NCI-H345 treated with DMSO at 0.1 percent for 48 hours (cell line): ENCODE measurements at regions not wholly inside any gene's neighbourhood (a gene's known extent, or its start where the extent isn't known, plus 50 kb on each side); places are given as distances from the start of the nearest gene placed in this dataset.
"Not testable (repeated sequence)": the region's sequence is repeated elsewhere in the genome, so short reads cannot be mapped to it uniquely, and the experiment has no call there.

Source experiments
- DNase-seq: peaks from one replicate; lab custom pipeline; 2025; ENCODE audit not compliant: unreplicated experiment; lab: John Stamatoyannopoulos, UW

DNA sequence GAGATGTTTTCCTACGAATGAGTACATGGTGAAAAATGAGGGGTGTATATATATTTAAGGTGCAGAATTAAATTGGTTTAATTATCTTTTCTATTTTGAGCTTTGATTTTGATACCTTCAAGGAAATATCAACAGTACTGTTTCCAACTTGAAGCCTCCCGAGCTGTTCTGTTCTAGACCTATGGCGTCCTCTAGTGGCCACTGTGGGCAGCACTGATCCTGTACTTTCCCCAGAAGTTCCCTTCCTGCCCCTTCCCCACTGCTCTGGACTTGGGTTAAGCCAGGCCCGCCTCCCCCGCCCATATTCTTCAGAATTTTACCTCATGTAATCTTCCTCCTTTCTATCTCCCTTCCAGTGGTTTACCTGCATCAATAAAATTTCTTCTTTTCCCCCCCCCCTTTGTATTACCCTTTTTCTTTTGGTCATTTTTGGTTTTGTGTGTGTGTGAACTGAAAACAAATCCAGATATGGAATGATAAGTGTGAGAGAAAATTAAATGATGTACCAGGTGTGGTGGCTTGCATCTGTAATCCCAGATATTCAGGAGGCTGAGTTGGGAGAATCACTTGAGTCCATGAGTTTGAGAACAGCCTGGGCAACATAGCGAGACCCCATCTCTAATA is 1643.5 kb downstream of the TP53TG3F start:
- no peak for DNase-seq

DNA sequence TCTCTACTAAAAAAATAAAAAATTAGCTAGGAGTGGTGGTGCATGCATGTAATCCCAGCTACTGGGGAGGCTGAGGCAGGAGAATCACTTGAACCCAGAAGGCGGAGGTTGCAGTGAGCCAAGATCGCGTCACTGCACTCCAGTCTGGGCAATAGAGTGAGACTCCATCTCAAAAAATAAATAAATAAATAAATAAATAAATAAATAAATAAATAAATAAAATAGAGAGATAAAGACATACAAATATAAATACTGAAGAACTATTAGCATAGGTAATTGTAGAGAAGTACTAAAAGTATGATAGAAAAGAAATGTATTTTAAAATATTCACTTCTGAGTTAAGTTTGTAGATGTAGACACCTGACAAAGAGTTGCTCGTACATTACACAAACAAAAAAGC is 1652.4 kb downstream of the TP53TG3F start:
- DNase-seq = not testable (repeated sequence)

DNA sequence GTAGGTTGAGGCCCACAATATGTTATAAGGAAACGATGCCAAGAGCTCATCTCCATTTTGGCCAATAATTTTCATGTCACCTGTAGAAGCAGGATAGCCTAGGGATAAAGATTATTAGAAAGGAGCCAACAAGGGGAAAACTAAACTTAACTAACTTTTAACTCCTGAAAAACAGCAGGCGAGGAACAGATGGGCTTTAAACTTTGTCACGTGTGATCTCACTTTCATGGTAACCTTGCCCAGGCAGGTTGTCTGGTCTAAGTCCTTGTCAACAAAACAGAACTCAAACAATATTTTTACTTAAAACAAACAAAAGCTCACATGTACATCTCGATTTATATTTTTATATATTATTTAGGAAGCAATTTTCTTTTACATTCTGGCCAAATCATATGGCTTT is 1672.0 kb downstream of the TP53TG3F start:
- DNase-seq = no peak

DNA sequence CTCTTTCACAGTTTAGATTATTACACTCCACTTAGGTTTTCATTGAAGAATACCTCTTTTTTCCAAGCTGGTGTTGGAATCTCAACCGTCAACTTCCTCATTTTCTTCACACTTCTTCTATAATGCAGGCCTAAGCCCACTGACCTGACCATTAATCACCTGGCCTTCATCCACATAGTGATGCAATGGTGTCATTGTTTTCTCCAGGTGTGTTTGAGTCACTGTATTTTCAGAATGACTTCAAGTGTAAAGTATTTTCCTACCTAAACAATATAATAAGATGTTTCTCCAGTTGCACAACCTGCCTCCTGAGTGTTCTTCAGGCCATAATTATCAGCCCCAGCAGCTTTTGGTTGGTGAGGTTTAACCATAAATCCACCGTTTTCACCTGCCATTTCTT is 1675.1 kb downstream of the TP53TG3F start:
- no peak for DNase-seq

DNA sequence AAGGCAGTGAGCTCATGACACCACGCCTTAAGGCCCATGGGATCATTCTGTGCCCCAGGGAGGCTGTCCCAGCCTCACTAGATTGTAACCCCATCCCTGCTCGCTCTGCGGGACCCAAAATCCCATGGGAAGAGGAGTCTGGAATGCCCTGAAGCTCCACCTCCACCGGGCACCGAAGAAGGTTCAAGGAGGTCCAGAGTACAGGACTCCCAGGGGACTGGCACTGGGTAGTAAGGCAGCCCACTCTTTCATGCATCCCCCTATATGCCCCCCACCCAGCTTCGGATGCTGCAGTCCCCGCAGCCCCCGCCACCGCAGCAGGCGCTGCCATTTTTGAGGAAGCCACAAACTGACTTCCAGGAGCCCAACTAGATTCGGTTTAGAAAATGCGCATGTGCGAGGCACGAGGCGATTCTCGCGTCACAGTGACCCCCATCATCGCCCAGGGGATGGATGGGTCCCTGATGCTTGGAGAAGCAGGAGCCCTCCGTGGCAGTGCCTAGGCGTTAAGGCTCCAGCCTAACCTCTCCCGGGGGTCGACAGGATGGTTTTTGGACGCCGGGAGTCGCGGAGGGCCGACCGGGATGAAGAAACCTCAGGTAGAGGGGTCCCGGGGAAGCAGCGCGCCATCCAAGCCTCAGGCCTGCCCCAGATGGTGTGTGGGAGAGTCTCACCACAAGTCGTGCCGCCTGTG is 1681.0 kb downstream of the TP53TG3F start:
- DNase-seq = no peak

DNA sequence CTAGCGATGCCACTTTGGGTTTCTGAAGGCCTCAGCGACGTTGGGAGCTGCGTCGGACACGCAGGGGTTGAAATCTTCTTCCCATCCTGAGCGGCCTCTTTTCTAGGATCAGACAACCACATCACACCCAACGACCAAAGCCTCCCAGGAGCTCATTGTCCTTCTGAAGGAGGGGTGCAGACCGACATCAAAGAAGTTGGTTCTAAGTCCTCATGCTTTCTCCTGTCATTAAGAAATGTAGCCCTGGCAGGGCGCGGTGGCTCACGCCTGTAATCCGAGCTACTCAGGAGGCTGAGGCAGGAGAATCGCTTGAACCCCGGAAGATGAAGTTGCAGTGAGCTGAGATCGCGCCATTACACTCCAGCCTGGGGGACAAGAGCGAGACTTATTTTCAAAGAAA is 1681.9 kb downstream of the TP53TG3F start:
- DNase-seq = no peak

DNA sequence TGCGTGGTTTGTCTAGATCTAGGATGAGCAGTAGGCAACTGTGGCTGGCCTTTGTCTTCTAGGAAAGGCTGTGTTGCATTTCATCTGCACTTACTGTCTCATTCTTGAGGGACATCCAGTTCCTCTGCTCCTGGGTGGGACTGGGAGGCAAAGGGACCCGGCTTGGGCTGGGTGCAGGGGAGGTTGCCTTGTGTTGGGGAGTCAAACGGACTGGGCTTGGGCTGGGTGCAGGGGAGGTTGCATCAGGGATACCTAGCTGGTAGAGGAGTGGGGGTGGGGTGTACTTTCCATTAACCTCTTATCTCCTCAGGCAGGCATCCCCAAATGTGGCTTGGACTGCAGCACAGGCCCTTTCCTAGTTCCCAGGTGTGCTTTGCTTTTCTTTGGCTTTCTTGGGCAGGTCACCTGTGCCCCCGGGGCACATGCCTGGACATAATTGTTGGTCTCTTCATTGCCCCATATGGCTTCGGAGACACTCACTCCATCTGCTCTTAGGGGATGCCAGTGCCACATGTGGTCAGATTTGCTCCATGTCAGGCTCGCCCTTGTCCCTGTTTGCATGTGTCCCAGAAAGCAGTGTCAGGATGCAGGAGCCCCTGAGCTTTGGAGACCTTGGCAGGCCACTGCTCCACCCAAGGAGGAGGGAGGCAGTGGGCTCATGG is 1682.9 kb downstream of the TP53TG3F start:
- no peak for DNase-seq

DNA sequence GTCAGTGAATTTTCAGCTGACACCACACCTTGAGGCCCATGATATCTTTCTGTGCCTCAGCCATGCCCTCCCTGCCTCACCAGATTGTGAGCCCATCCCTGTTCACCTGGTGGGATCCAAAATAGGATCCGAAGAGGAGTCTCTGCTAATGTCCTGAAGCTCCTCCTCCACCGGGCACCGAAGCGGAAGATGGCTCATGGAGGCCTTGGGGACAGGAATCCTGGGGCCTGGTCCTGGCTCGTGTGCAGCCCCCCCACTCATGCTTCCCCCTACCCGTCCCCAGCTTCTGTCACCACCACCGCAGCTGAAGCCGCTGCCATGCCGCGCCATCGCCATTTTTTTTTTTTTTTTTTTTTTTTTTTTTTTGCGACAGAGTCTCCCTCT is 1683.4 kb downstream of the TP53TG3F start:
- no peak for DNase-seq

DNA sequence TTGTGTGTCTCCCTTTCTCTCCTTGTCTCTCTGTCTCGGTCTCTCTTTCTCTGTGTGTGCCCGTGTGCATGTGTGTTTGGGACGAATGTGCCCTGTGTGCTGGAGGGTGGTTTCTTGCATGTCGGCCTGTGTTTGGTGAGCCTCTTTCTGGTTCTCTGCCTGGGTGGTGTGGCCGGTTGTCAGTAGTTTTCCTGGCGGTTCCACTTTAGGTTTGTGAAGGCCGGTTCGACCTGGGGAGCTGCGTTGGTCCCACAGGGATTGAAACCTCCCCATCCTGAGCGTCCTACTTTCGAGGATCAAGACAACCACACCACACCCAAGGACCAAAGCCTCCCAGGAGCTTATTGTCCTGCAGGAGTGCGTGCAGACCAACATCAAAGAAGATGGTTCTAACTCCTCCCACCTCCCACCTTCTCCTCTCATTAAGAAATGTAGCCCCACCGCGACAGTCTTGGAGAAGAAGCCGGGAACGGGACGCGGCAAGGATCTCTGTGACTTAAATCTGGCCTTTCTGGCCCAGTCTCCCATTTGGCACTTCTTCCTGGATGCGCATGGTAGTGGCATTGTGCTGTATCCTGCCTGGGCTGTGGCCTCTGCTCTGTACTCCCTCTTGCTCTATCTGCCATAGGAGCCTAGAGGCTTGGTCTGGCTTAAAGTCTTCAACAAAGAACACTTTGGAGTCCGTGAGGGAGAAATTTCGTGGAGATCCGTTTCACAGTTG is 1685.0 kb downstream of the TP53TG3F start:
- DNase-seq = no peak

DNA sequence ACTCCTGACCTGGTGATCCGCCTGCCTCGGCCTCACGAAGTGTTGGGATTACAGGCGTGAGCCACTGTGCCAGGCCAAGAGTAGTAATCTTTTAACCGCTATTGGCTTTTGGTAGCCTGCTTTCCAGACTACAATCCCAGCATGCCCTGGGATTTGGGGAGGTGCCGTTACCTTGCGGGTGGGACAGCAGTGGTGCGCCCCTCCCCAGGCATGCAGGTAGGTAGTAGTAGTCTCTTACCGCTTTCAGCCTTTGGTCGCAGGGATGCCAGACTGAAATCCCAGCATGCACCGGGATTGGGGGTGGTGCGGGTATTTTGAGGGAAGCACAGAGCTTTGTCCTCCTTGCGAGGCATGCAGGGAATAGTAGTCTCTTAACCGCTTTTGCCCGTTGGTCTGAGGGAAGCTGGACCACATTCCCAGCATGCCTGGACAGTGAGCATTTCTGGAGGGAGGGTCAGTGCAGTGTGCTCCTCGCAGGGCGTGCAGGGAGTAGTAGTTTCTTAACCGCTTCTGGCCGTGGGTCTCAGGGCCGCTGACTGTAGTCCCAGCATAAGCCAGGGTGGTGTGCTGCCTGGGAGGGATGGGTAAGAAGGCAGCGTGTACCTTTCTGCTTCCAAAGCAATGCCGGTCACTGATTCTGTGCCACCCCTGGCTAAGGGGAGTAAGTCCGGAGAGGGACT is 1686.8 kb downstream of the TP53TG3F start:
- DNase-seq = no peak

DNA sequence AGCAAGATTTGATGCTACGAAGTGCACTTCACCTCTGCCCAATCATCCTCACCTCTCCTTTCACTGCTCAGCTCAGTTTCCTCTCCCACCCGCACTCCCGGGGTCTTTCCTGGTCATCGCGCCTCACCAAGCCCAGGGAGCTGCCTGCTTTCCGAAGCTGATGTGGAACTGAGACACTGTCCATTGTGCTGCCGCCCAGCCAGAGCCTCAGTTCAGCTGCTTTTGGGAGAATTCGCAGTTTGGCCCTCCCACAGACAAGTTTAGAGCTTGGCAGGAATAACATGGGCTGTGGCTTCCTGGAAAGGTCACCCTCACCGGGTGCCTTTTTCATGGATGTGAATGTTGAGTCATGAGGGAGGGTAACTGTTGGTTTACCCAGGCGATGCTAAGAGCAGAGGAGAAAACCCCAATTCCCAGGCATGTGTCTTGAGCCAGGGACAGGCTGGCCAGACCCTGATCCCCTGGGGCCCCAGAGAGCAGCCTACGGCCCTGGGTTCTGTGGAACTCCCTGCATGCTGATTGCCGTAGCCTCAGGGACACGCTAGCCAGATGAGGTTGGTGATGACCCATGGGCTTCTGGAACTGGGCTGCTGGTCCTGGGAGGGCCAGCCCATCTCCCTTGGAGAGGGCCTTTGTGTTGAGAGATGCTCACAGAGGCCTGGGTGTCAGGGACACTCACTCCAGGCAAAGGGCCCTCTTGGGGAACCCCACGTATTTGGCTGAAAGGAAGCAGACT is 1687.5 kb downstream of the TP53TG3F start:
- no peak for DNase-seq

DNA sequence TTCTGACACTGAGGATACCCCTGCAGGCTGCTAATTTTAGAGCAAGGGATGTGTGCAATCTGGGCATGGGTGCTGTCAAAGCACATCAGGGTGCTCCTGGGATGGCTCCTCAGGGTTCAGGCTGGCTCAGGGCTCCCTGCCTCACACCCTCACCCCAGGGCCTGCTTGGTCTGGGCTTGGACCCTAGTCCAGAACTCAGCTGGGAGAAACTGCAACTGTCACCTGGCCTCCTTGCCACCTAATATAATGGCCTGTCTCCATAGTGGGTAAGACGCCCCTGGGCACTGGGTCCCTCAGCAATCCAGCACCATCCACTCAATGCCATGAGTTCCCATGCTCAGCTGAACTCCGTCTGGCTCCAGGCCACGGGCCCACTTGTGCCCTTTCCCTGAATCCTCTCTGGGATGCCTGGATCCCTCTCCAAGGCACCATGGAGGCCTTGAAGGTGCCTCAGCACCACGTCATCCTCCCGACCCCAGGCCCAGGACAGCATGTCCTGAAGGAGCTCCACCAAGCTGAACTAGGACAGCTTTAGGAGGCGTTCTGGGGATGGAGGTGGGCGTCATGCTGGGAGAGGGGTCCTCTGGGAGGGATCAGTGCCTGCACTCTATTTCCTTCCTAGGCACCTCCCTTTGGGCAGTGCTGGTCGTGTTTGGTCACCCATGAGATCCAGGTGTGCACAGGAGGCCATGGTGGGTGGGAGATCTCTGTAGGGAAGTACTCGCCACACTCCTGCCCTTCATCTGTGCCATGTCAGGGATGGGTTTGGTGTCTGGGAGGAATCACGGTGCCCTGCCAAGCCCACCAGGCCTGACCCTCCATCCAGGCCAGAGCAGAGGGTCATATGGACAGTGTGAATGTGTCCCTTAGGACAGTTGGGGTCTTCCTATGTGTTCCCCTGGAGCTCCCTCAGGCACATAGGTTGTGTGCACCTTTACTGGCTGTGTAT is 1688.4 kb downstream of the TP53TG3F start:
- DNase-seq = no peak

DNA sequence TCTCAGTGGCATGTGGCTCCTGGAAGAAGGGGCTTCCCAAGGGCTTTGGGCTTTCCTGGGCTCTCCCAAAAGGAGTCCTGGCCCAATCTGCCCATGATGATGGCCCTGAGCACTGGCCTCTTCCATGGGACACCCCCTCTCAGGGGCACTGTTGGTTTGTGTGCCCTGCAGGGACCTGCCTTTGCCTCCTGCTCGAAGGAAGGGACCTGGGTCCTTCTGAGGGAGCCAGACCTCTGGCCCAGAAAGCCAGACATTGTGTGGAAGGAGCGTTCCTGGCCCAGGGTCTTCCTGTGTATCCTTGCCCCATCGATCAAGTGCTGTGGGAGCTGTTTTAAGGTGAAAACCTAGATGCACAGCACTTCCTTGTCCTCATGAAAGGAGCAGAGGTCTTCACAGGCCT is 1689.3 kb downstream of the TP53TG3F start:
- DNase-seq = no peak

DNA sequence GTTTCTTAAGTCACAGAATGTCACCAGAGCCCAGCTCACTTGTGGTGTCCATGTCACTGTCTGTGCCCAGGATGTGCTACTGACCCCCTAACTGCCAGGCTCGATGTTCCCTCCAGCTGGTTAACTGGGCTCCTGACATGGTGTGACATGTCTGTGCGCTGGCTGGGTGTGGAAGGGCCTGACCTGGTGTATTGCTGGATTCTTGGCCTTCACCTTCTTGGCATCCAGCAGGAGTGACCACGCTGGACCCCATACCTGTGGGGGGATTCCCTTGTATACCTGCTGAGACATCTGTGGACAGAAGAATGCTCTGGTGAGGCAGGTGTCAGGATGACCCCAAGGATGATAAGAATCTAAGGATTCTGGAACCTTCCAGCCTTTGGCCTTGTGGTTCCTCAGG is 1690.1 kb downstream of the TP53TG3F start:
- DNase-seq = no peak

DNA sequence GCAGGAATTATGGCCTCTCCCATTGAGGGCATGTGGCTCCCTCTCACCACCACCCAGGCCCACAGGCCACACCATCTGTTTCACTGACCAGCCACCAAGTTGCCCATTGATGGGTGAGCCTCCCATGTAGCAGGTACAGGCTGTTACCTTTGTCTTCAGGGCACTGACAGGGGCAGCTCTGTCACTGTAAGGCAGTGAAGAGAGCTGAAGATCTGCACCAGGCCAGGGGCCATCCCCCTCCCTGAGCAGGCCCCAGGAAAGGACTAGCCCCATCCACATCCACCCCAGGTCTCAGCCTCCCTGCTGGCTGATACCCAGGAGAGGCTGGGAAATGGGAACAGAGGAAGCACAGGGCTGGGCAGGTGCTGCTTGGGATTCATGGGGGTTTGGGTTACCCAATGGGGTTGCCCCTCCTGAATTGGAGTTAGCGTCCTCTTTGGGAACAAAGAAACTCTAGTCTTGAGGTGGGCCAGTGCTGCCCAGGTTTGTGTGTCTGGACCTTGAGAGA is 1691.4 kb downstream of the TP53TG3F start:
- DNase-seq = no peak

DNA sequence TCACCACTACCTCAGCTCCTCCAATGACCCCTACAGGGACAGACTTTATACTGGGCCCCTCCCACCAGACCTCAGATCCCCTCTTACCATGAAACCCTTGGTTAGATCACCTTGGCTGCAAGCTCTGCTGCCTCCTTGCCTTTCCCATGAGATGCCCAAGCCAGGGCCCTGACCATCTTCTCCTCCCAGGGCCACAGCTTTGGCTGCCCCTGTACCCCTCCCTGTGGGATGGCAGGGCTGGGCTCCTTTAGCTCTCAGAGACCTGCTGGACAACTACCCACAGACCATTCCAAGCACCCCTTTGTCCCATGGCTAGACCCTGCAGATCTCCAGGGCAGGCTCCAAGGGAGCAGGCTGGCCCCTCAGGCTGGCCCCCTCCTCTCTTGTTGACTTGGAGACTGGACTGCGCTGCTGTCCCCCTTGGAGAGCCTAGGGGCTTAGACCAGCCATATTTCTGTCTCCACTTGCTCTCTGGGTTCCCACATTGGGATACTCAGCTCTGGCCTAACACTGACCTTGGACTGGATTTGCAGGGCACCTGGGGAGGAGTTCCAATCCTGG is 1692.7 kb downstream of the TP53TG3F start:
- DNase-seq = no peak

DNA sequence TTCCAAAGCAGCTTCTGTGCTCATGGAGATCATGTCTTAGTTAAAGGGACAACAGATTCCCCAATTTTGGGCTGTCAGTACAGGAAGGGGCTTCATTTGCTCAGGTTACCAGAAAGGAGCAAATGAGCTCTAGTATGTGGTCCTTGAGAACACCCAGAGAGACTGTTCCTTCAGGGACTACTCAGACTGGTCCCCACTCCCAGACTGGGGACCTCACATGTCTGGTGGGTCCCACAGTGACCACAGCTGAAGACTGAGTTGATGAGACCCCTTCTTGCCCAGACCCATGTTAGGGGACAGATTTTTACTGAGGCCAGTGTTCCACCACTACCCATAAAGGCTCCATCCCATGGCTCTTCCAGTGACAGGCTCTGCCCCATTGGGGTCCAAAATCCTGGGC is 1695.2 kb downstream of the TP53TG3F start:
- no peak for DNase-seq

DNA sequence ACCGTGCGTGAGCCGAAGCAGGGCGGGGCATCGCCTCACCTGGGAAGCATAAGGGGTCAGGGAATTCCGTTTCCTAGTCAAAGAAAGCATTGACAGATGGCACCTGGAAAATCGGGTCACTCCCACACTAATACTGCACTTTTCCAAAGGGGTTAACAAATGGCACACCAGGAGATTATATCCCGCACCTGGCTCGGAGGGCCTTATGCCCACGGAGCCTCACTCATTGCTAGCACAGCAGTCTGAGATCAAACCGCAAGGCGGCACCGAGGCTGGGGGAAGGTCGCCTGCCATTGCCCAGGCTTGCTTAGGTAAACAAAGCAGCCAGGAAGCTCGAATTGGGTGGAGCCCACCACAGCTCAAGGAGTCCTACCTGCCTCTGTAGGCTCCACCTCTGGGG is 1698.1 kb downstream of the TP53TG3F start:
- DNase-seq = not testable (repeated sequence)

DNA sequence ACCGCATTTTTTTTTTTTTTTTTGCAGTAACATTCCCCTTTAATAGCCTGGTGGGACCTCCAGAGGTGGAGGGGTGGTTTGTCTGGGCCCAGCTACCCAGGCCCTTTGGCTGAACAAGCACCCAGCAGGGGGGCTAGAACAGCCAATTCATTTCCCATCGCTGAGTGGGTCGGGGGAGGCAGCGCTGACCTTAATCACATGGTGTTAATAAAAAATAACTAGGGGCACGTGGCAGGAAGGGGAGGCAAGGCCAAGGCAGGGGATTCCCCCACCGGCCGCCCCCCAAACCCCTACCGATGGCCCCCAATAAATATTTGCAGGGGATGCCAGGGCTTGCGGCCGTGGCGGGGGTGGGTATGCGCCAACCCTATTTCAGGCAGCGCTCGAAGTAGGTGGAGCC is 1709.9 kb downstream of the TP53TG3F start:
- not testable (repeated sequence) for DNase-seq
